DOHH2 (cell line): ENCODE measurements at regions not wholly inside any gene's neighbourhood (a gene's known extent, or its start where the extent isn't known, plus 50 kb on each side); places are given as distances from the start of the nearest gene placed in this dataset.

Source experiments
- CTCF ChIP-seq: fragments of 200-600 bp; sonication (generic); IDR thresholded peaks from one replicate; pipeline ENCODE4 v1.5.1; 2014; ENCODE audit warnings: antibody characterized with exemption, mild to moderate bottlenecking, low read depth, low read length; ENCODE audit not compliant: poor library complexity, severe bottlenecking
- EZH2phosphoT487 ChIP-seq: fragments of 200-600 bp; sonication (generic); IDR thresholded peaks from 2 replicates; pipeline ENCODE4 v1.6.1; 2017; ENCODE audit warnings: borderline replicate concordance, mild to moderate bottlenecking, antibody characterized with exemption, low read length, moderate library complexity, mixed read lengths

- TF ChIP-seq CTCF (no peak), EZH2phosphoT487 (no peak)
Measured at GRCh38 chr5:144941004-144941403, 770.3 kb downstream of the KCTD16 start.
